ENCODE measurements at regions not wholly inside any gene's neighbourhood (a gene's known extent, or its start where the extent isn't known, plus 50 kb on each side); places are given as distances from the start of the nearest gene placed in this dataset.

DNA sequence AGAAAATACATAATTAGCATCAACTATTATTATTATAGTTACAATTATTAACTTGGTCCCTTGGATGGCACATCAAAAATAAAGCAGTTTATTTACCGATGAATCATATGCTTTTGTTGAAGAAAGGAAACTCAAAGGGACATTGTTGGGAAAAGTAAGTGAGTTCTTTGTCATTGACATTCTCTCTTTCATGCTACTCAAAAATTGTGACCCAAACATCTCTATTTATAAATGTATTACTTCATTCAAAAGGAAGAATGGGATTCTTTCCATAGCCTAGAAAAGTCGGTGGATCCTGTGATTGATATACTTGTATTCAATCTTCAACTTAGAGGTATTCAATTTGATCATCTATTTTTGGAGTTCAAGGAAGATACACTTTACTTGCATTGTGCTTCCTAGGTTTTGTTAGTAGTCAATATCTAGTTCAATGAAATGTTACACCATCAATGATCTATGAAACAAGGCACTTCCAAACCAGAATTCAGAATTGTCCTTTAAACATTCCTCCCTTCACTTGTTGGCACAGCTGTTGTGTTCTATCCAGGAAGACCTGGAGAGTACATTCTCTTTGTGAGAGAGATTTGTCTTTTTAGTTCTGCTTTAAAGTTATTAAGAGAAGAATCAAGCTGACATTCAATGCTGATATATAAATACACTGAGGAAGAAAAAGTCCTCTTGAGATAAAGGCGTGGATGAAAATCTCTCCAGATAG lies 235.2 kb downstream of the TMEM26 start:
- no TSS peak for BruUV-seq (replicated peaks)
- Histone ChIP-seq H3K4me3 (ENCODE audit: low read depth, low read length, poor library complexity, severe bottlenecking) (no peak overlapping the region), H3K4me1 (ENCODE audit: insufficient read depth, low read length, poor library complexity, severe bottlenecking) (no peaks in the 10 kb centered on the region), H3K36me3 (ENCODE audit: insufficient read depth, low read length, poor library complexity, severe bottlenecking) (no peaks in the 10 kb centered on the region), H3K27ac (ENCODE audit: low read depth, low read length, poor library complexity, severe bottlenecking) (no peak overlapping the region), H3K9me3 (ENCODE audit: low read depth, low read length, poor library complexity, severe bottlenecking) (no peaks in the 10 kb centered on the region), H3K27me3 (replicated peaks; ENCODE audit: insufficient read depth, low read depth, low read length, poor library complexity) (no peaks in the 10 kb centered on the region)
- intact Hi-C loops (cut with micrococcal nuclease; ENCODE audit: unreplicated experiment) = no loop called here
- ChIA-PET CTCF (no interaction called here), POLR2A (ENCODE audit: low non-redundant PET) (no interaction called here)
- no peak for DNase-seq (ENCODE audit: low spot score)
- TF ChIP-seq EZH2 (IDR thresholded peaks at IDR 0.05; ENCODE audit: borderline replicate concordance, low read depth, low read length, poor library complexity, severe bottlenecking) = no peak
- TF ChIP-seq, protein P1, sequence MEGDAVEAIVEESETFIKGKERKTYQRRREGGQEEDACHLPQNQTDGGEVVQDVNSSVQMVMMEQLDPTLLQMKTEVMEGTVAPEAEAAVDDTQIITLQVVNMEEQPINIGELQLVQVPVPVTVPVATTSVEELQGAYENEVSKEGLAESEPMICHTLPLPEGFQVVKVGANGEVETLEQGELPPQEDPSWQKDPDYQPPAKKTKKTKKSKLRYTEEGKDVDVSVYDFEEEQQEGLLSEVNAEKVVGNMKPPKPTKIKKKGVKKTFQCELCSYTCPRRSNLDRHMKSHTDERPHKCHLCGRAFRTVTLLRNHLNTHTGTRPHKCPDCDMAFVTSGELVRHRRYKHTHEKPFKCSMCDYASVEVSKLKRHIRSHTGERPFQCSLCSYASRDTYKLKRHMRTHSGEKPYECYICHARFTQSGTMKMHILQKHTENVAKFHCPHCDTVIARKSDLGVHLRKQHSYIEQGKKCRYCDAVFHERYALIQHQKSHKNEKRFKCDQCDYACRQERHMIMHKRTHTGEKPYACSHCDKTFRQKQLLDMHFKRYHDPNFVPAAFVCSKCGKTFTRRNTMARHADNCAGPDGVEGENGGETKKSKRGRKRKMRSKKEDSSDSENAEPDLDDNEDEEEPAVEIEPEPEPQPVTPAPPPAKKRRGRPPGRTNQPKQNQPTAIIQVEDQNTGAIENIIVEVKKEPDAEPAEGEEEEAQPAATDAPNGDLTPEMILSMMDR (conservative IDR thresholded peaks at IDR 0.05; ENCODE audit: low read depth, low read length) = no peak

DNA sequence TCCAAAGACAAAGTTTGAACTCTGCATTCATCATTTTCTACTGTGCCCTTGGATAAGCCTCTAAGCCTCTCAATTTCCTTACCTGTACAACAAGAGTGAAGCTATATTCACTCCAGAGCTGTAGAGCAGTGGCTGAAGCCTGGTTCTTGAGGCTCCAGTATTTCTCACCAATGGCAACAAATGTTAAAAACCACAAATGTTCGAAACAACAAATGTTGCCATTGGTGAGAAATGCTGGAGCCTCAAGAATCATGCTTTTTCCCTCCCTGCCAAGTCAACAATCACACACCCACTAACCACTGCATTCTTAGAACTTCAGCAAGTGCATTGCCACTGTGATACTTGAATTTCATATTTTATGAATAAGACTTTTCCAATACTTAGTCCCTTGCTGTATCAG lies 237.9 kb downstream of the TMEM26 start:
- H3K27me3 ChIP-seq (replicated peaks; ENCODE audit: insufficient read depth, low read depth, low read length, poor library complexity) = no peaks in the 10 kb centered on the region
- no peaks in the 10 kb centered on the region for H3K36me3 ChIP-seq (ENCODE audit: insufficient read depth, low read length, poor library complexity, severe bottlenecking)
- H3K9me3 ChIP-seq (ENCODE audit: low read depth, low read length, poor library complexity, severe bottlenecking) = no peaks in the 10 kb centered on the region
- ChIA-PET POLR2A (ENCODE audit: low non-redundant PET) (no interaction called here), CTCF (no interaction called here)
- no peak for DNase-seq (ENCODE audit: low spot score)
- TF ChIP-seq, protein P1 (conservative IDR thresholded peaks at IDR 0.05; ENCODE audit: low read depth, low read length) = no peak
- TF ChIP-seq EZH2 (IDR thresholded peaks at IDR 0.05; ENCODE audit: borderline replicate concordance, low read depth, low read length, poor library complexity, severe bottlenecking) = no peak
- BruUV-seq (replicated peaks) = no TSS peak
- no peak overlapping the region for H3K4me3 ChIP-seq (ENCODE audit: low read depth, low read length, poor library complexity, severe bottlenecking)
- intact Hi-C loops (cut with micrococcal nuclease; ENCODE audit: unreplicated experiment) = no loop called here
- no peaks in the 10 kb centered on the region for H3K4me1 ChIP-seq (ENCODE audit: insufficient read depth, low read length, poor library complexity, severe bottlenecking)
- no peak overlapping the region for H3K27ac ChIP-seq (ENCODE audit: low read depth, low read length, poor library complexity, severe bottlenecking)

DNA sequence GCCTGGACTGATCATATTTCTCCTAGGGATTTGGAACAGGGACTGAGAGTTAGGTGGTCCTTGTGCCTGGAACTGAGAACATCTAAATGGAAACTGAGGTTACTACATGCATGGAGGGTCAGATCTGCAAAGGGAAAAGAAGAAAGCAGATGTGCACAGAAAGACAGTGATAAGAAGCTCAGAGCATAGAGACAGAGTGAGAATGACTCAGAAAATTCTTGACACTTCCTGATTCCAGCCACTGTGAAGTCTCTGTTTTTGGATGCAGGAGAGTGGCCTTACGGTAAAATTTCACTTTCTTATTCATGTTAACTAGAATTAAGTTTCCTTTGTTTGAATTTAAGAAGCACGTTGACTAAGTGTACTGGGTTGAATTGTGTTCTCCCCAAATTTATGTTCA lies 241.7 kb downstream of the TMEM26 start:
- Histone ChIP-seq H3K4me3 (ENCODE audit: low read depth, low read length, poor library complexity, severe bottlenecking) (no peak overlapping the region), H3K4me1 (ENCODE audit: insufficient read depth, low read length, poor library complexity, severe bottlenecking) (no peaks in the 10 kb centered on the region), H3K36me3 (ENCODE audit: insufficient read depth, low read length, poor library complexity, severe bottlenecking) (no peaks in the 10 kb centered on the region), H3K27me3 (replicated peaks; ENCODE audit: insufficient read depth, low read depth, low read length, poor library complexity) (no peaks in the 10 kb centered on the region), H3K9me3 (ENCODE audit: low read depth, low read length, poor library complexity, severe bottlenecking) (no peaks in the 10 kb centered on the region), H3K27ac (ENCODE audit: low read depth, low read length, poor library complexity, severe bottlenecking) (no peak overlapping the region)
- BruUV-seq (replicated peaks) = no TSS peak
- ChIA-PET POLR2A (ENCODE audit: low non-redundant PET) (no interaction called here), CTCF (no interaction called here)
- intact Hi-C loops (cut with micrococcal nuclease; ENCODE audit: unreplicated experiment) = no loop called here
- DNase-seq (ENCODE audit: low spot score) = no peak
- TF ChIP-seq, protein P1 (conservative IDR thresholded peaks at IDR 0.05; ENCODE audit: low read depth, low read length) = no peak
- TF ChIP-seq EZH2 (IDR thresholded peaks at IDR 0.05; ENCODE audit: borderline replicate concordance, low read depth, low read length, poor library complexity, severe bottlenecking) = no peak
